ENCODE measurements at regions not wholly inside any gene's neighbourhood (a gene's known extent, or its start where the extent isn't known, plus 50 kb on each side); places are given as distances from the start of the nearest gene placed in this dataset.
"Not testable (repeated sequence)": the region's sequence is repeated elsewhere in the genome, so short reads cannot be mapped to it uniquely, and the experiment has no call there.

- not testable (repeated sequence) for DNase-seq (ENCODE audit: low read depth in 2 of 3, low spot score in 2 of 3)
Observed at GRCh38 chr6:11457422-11457821, 80.1 kb upstream of the TMEM170B start.

GRCh38 chr6:11452106-11452505 is 85.4 kb upstream of the TMEM170B start:
- DNase-seq (ENCODE audit: low read depth in 2 of 3, low spot score in 2 of 3): not testable (repeated sequence)

GRCh38 chr6:11450037-11450436 is 87.5 kb upstream of the TMEM170B start:
- no peak for DNase-seq (ENCODE audit: low read depth in 2 of 3, low spot score in 2 of 3)

- DNase-seq (ENCODE audit: low read depth in 2 of 3, low spot score in 2 of 3): no peak
Observed at GRCh38 chr6:11449408-11449807, 88.1 kb upstream of the TMEM170B start.

- DNase-seq (ENCODE audit: low read depth in 2 of 3, low spot score in 2 of 3): no peak
Observed at GRCh38 chr6:11448038-11448437, 89.5 kb upstream of the TMEM170B start.

GRCh38 chr6:11447265-11447664 is 90.3 kb upstream of the TMEM170B start:
- no peak for DNase-seq (ENCODE audit: low read depth in 2 of 3, low spot score in 2 of 3)

- DNase-seq (ENCODE audit: low read depth in 2 of 3, low spot score in 2 of 3): no peak
Observed at GRCh38 chr6:11445146-11445545, 92.4 kb upstream of the TMEM170B start.

GRCh38 chr6:11443125-11443524 is 94.4 kb upstream of the TMEM170B start:
- not testable (repeated sequence) for DNase-seq (ENCODE audit: low read depth in 2 of 3, low spot score in 2 of 3)

GRCh38 chr6:11442495-11442894 is 95.1 kb upstream of the TMEM170B start:
- DNase-seq (ENCODE audit: low read depth in 2 of 3, low spot score in 2 of 3): no peak

GRCh38 chr6:11439876-11440275 is 97.7 kb upstream of the TMEM170B start:
- no peak for DNase-seq (ENCODE audit: low read depth in 2 of 3, low spot score in 2 of 3)

GRCh38 chr6:11439017-11439420 is 98.5 kb upstream of the TMEM170B start:
- peak in 1 of 3 donors; percentile 56 for DNase-seq (ENCODE audit: low read depth in 2 of 3, low spot score in 2 of 3)

- DNase-seq (ENCODE audit: low read depth in 2 of 3, low spot score in 2 of 3): no peak
Observed at GRCh38 chr6:11437824-11438459, 99.6 kb upstream of the TMEM170B start.

GRCh38 chr6:11436508-11437096 is 100.9 kb upstream of the TMEM170B start:
- DNase-seq (ENCODE audit: low read depth in 2 of 3, low spot score in 2 of 3): no peak

GRCh38 chr6:11434565-11435326 is 102.8 kb upstream of the TMEM170B start:
- DNase-seq (ENCODE audit: low read depth in 2 of 3, low spot score in 2 of 3): no peak

GRCh38 chr6:11433860-11434259 is 103.7 kb upstream of the TMEM170B start:
- DNase-seq (ENCODE audit: low read depth in 2 of 3, low spot score in 2 of 3): no peak

- DNase-seq (ENCODE audit: low read depth in 2 of 3, low spot score in 2 of 3): no peak
Observed at GRCh38 chr6:11432713-11433450, 104.7 kb upstream of the TMEM170B start.

GRCh38 chr6:11432091-11432490 is 105.5 kb upstream of the TMEM170B start:
- no peak for DNase-seq (ENCODE audit: low read depth in 2 of 3, low spot score in 2 of 3)

- no peak for DNase-seq (ENCODE audit: low read depth in 2 of 3, low spot score in 2 of 3)
Observed at GRCh38 chr6:11431455-11431937, 106.1 kb upstream of the TMEM170B start.

- no peak for DNase-seq (ENCODE audit: low read depth in 2 of 3, low spot score in 2 of 3)
Observed at GRCh38 chr6:11430036-11430435, 107.5 kb upstream of the TMEM170B start.

- DNase-seq (ENCODE audit: low read depth in 2 of 3, low spot score in 2 of 3): no peak
Observed at GRCh38 chr6:11429577-11429976, 108.0 kb upstream of the TMEM170B start.

GRCh38 chr6:11428895-11429294 is 108.7 kb upstream of the TMEM170B start:
- no peak for DNase-seq (ENCODE audit: low read depth in 2 of 3, low spot score in 2 of 3)
